Breast epithelium (tissue), 4 donors: ENCODE measurements at regions not wholly inside any gene's neighbourhood (a gene's known extent, or its start where the extent isn't known, plus 50 kb on each side); places are given as distances from the start of the nearest gene placed in this dataset.

Experiments
- DNase-seq, 2 donors: peaks; one replicate each; pipeline ENCODE4 v3.0.0-alpha.2; 2019; ENCODE audit warnings: low spot score in 2 of 2
- H3K27ac ChIP-seq, 2 donors: fragments of 200-600 bp; sonication (generic) in 1 of 2; one replicate each; pipeline ENCODE4 v1.5.1; 2016 to 2019; ENCODE audit warnings: mild to moderate bottlenecking in 1 of 2
- H3K27me3 ChIP-seq, 2 donors: fragments of 200-600 bp; sonication (generic) in 1 of 2; one replicate each; pipeline versions ENCODE4 v1.5.1 to v1.6.0; 2017 to 2019; ENCODE audit warnings: control low read depth in 1 of 2, mild to moderate bottlenecking in 1 of 2
- H3K36me3 ChIP-seq: fragments of 200-600 bp; one replicate; pipeline ENCODE4 v1.5.1; 2019
- H3K4me1 ChIP-seq, 2 donors: fragments of 200-600 bp; sonication (generic); one replicate each; pipeline ENCODE4 v1.5.1; 2016 to 2019; ENCODE audit warnings: control low read depth in 1 of 2
- H3K4me3 ChIP-seq, 3 donors: fragments of 200-600 bp; sonication (generic); 1 replicate in 2 of 3; 2 replicates in 1 of 3; pipeline ENCODE4 v1.5.1; 2016 to 2019; ENCODE audit warnings: mild to moderate bottlenecking in 3 of 3, moderate library complexity in 2 of 3
- H3K9me3 ChIP-seq, 2 donors: fragments of 200-600 bp; sonication (generic) in 1 of 2; one replicate each; pipeline ENCODE4 v1.5.1; 2016 to 2019; ENCODE audit warnings: control low read depth in 1 of 2
- CTCF ChIP-seq, 3 donors: fragments of 450-650 bp; IDR thresholded peaks; one replicate each; pipeline ENCODE4 v1.5.1; 2016 to 2017; ENCODE audit warnings: antibody characterized with exemption in 3 of 3, mild to moderate bottlenecking in 3 of 3, moderate library complexity in 3 of 3
- POLR2A ChIP-seq: fragments of 450-650 bp; IDR thresholded peaks from one replicate; pipeline ENCODE4 v1.6.1; 2016; ENCODE audit warnings: antibody characterized with exemption, mild to moderate bottlenecking, moderate library complexity
- POLR2AphosphoS5 ChIP-seq, 3 donors: sonication (generic); formaldehyde crosslinking; IDR thresholded peaks; one replicate each; pipeline ENCODE4 v1.6.1; 2017; ENCODE audit warnings: antibody characterized with exemption in 3 of 3
- intact Hi-C: fragments of 100-400 bp; cut with DNase I; formaldehyde crosslinking; loops from one replicate; pipeline ENCODE4 v1.15.1; 2023; ENCODE audit warnings: low total_unique reads

GRCh38 chr9:79968533-79968932 is 396.8 kb downstream of the TLE4 start:
- intact Hi-C loops, result no loop called here
- no peak overlapping the region for H3K27ac ChIP-seq
- H3K27me3 ChIP-seq, result no peaks in the 10 kb centered on the region
- no peak for DNase-seq
- H3K4me1 ChIP-seq, result no peaks in the 10 kb centered on the region
- H3K9me3 ChIP-seq, result no peaks in the 10 kb centered on the region
- H3K36me3 ChIP-seq, result no peaks in the 10 kb centered on the region
- TF ChIP-seq POLR2A (no peak), POLR2AphosphoS5 (IDR thresholded peaks at IDR 0.05) (no peak)
- no peak overlapping the region for H3K4me3 ChIP-seq

GRCh38 chr9:79962836-79963235 is 391.1 kb downstream of the TLE4 start:
- Histone ChIP-seq H3K27ac (no peak overlapping the region), H3K4me3 (no peak overlapping the region), H3K9me3 (no peaks in the 10 kb centered on the region), H3K4me1 (no peaks in the 10 kb centered on the region), H3K27me3 (no peaks in the 10 kb centered on the region), H3K36me3 (no peaks in the 10 kb centered on the region)
- TF ChIP-seq POLR2A (no peak), POLR2AphosphoS5 (IDR thresholded peaks at IDR 0.05) (no peak), CTCF (IDR thresholded peaks at IDR 0.05) (no peak)
- intact Hi-C loops, result loop anchor here (2.0 kb wide), 1 partner anchor 28 kb away; no protein-coding TSS in a partner anchor
- DNase-seq, result no peak

- H3K27ac ChIP-seq, result no peak overlapping the region
- intact Hi-C loops, result loop anchor here (2.0 kb wide), 1 partner anchor 29 kb away; no protein-coding TSS in a partner anchor
Measured at GRCh38 chr9:79962150-79962549, 390.4 kb downstream of the TLE4 start.

GRCh38 chr9:79955300-79955699 is 383.5 kb downstream of the TLE4 start:
- intact Hi-C loops, result no loop called here
- H3K27ac ChIP-seq, result no peak overlapping the region
- TF ChIP-seq CTCF (IDR thresholded peaks at IDR 0.05) (no peak), POLR2AphosphoS5 (IDR thresholded peaks at IDR 0.05) (no peak), POLR2A (no peak)
- H3K4me3 ChIP-seq, result no peak overlapping the region
- H3K36me3 ChIP-seq, result no peaks in the 10 kb centered on the region
- peaks cover 0 to 8% of the 10 kb centered on the region in 2 donors for H3K9me3 ChIP-seq
- no peak for DNase-seq
- H3K4me1 ChIP-seq, result no peaks in the 10 kb centered on the region
- no peaks in the 10 kb centered on the region for H3K27me3 ChIP-seq

More at GRCh38 chr9:79962150-79962549, 390.4 kb downstream of the TLE4 start:
- TF ChIP-seq POLR2AphosphoS5 (IDR thresholded peaks at IDR 0.05) (no peak), CTCF (IDR thresholded peaks at IDR 0.05) (no peak), POLR2A (no peak)
- H3K36me3 ChIP-seq, result no peaks in the 10 kb centered on the region
- DNase-seq, result no peak
- H3K9me3 ChIP-seq, result no peaks in the 10 kb centered on the region
- H3K27me3 ChIP-seq, result no peaks in the 10 kb centered on the region
- H3K4me3 ChIP-seq, result no peak overlapping the region
- H3K4me1 ChIP-seq, result no peaks in the 10 kb centered on the region

- TF ChIP-seq POLR2AphosphoS5 (IDR thresholded peaks at IDR 0.05) (no peak), CTCF (IDR thresholded peaks at IDR 0.05) (no peak), POLR2A (no peak)
- Histone ChIP-seq H3K27ac (no peak overlapping the region), H3K27me3 (no peaks in the 10 kb centered on the region), H3K9me3 (peaks cover 0 to 8% of the 10 kb centered on the region in 2 donors), H3K36me3 (no peaks in the 10 kb centered on the region), H3K4me3 (no peak overlapping the region), H3K4me1 (no peaks in the 10 kb centered on the region)
- no peak for DNase-seq
- intact Hi-C loops, result no loop called here
Measured at GRCh38 chr9:79953908-79954307, 382.1 kb downstream of the TLE4 start.

- Histone ChIP-seq H3K27ac (no peak overlapping the region), H3K9me3 (peaks cover 0 to 8% of the 10 kb centered on the region in 2 donors), H3K27me3 (no peaks in the 10 kb centered on the region), H3K4me1 (no peaks in the 10 kb centered on the region), H3K4me3 (no peak overlapping the region), H3K36me3 (no peaks in the 10 kb centered on the region)
- DNase-seq, result no peak
- TF ChIP-seq POLR2AphosphoS5 (IDR thresholded peaks at IDR 0.05), result no peak
- no peak for TF ChIP-seq POLR2A
- no peak for TF ChIP-seq CTCF (IDR thresholded peaks at IDR 0.05)
- intact Hi-C loops, result no loop called here
Measured at GRCh38 chr9:79952401-79952800, 380.6 kb downstream of the TLE4 start.
